ENCODE measurements at regions not wholly inside any gene's neighbourhood (a gene's known extent, or its start where the extent isn't known, plus 50 kb on each side); places are given as distances from the start of the nearest gene placed in this dataset.
"Not testable (repeated sequence)": the region's sequence is repeated elsewhere in the genome, so short reads cannot be mapped to it uniquely, and the experiment has no call there.

GRCh38 chr7:69052447-69052846, 545.8 kb upstream of the AUTS2 start:
- DNase-seq (ENCODE audit: low read depth in 4 of 4, low spot score in 3 of 4), result no peak

DNA sequence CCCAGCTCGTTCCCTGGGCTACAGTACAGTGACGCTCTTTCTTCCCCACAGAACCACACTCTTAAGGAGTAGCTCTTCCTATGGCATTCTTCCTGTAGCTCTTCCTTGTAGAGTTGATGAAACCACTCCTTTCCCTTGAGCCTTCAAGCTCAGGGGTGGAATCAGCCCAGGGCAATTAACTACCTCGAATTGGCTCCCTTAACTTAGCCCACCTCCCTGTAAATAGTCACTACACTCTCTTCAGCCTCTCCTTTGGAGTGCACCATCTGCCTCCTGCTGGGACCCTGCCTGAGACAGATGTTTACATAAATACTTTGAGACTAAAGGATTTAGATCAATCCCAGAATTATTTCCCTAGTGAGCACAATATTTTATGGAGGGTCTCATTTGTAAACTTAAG, 537.8 kb upstream of the AUTS2 start:
- no peak for DNase-seq (ENCODE audit: low read depth in 4 of 4, low spot score in 3 of 4)

DNA sequence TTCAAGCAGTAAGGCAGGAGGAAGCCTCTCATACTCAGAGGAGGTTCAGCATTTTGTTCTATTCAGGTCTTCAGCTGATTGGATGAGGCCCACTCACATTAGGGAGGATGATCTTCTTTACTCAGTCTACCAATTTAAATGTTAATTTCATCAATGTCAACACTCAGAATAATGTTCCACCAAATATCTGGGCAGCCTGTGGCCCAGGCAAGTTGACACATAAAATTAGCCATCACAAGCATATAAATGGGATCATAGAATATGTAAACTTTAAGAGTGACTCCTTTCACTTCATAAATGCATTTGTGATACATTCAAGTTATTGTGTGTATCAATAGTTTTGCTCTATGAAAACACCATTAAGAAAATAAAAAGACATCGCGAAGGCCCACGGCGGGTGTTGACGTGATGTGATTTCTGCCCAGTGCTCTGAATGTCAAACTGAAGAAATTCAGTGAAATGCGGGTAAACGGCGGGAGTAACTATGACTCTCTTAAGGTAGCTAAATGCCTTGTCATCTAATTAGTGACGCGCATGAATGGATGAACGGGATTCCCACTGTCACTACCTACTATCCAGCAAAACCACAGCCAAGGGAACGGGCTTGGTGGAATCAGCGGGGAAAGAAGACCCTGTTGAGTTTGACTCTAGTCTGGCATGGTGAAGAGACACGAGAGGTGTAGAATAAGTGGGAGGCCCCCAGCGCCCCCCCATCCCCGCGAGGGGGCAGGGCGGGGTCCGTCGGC, 536.1 kb upstream of the AUTS2 start:
- DNase-seq (ENCODE audit: low read depth in 4 of 4, low spot score in 3 of 4), result no peak

GRCh38 chr7:69067397-69067796, 530.9 kb upstream of the AUTS2 start:
- DNase-seq (ENCODE audit: low read depth in 4 of 4, low spot score in 3 of 4), result no peak

GRCh38 chr7:69070476-69070875, 527.8 kb upstream of the AUTS2 start:
- DNase-seq (ENCODE audit: low read depth in 4 of 4, low spot score in 3 of 4), result no peak

GRCh38 chr7:69076566-69076965, 521.7 kb upstream of the AUTS2 start:
- no peak for DNase-seq (ENCODE audit: low read depth in 4 of 4, low spot score in 3 of 4)

DNA sequence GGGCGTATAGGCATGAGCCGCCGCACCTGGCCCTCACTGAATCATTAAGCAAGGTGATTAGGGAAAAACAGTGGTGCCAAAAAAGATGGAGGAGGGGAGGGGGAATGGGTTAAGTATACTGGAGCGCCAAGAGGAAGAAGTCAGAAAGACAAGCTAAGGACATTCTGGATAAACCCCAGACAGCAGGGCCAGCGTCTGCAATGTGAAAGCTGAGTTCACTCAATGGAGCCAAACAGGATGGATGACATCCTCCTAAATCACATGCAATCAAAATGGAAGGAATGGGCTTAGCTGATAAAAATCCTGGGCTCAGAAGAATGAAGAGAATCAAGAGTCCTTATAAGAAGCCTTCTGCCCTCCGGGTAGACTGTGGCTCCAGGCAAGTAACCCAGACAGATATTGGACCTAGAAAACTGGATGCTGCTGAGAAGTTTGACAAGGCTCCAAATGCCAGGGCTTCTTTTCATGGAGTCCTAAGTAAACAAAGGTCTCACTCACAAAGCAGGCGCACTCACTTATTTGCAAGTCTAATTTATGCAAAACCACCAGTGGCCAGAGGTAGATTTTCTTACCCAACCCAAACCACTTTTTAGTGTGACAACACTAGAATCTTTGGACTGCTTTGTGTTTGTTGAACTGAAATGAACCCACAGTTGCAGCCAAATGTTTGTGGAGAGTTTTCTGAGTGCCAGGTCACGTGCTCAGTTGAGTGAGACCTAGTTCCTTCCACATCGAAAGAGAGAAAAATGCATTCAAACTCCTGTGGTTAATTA, 519.1 kb upstream of the AUTS2 start:
- DNase-seq (ENCODE audit: low read depth in 4 of 4, low spot score in 3 of 4), result no peak

DNA sequence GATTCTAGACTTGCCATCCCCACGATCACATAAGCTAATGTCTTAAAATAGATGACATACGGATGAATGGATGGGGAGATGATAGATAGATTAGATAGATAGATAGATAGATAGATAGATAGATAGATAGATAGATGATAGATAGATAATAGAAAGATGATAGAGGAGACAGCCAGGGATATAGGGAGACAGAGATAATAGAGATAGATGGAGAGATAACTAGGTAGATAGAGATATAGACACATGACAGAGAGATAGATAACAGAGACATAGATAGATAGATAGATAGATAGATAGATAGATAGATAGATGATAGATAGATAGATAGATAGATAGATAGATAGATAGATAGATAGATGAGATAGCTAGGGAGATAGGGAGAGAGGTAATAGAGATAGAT, 511.0 kb upstream of the AUTS2 start:
- DNase-seq (ENCODE audit: low read depth in 4 of 4, low spot score in 3 of 4), result not testable (repeated sequence)

DNA sequence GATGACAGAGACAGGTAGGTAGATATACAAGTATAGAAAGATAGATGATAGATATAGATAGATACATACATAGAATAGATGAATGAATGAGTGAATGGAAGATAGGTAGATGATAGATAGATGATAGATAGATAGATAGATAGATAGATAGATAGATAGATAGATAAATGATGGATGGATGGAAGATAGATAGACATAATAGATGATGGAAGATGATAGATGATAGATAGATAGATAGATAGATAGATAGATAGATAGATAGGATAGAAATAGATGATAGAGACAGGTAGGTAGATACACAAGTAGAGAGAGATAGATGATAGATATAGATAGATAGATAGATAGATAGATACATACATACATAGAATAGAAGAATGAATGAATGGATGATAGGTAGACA, 510.1 kb upstream of the AUTS2 start:
- no peak for DNase-seq (ENCODE audit: low read depth in 4 of 4, low spot score in 3 of 4)

- no peak for DNase-seq (ENCODE audit: low read depth in 4 of 4, low spot score in 3 of 4)
Observed at GRCh38 chr7:69090936-69091335, 507.3 kb upstream of the AUTS2 start.

DNA sequence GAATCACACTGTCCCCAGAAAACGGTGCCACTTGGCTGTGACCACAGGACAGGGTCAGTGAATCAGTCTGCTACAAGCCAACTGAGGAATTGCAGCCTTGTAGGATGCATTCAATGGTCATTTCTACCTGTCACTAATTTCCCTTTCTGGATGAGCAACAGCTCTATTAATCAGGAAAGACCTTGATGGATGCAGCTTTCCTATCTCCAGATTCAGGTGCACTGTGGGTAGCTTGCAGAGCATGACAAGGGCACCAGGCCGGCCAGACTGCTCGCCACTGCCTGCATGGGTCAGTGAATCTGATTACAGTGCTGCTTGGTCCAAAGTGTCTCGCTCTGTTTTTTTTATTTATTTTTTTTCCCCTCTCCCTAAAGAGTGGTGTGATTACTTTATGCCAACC, 506.8 kb upstream of the AUTS2 start:
- no peak for DNase-seq (ENCODE audit: low read depth in 4 of 4, low spot score in 3 of 4)

DNA sequence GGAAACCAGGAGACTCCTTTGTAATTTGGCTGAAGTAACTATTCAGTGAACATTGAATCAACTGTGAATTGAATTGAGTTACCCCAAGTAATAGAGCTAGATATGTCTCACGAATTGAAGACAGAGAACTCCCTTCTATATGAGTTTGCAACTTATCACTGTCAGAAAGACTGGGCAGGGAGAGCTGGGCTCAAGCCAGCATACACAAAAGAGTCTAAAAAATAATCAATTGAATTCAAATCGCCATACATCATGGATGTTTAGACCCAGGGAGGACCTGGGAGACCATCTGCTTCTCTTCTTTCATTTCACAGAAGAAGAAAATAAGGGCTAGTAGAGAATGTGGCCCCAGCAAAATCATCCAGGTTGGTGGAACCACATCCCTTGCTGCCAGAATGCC, 503.1 kb upstream of the AUTS2 start:
- DNase-seq (ENCODE audit: low read depth in 4 of 4, low spot score in 3 of 4), result no peak

DNA sequence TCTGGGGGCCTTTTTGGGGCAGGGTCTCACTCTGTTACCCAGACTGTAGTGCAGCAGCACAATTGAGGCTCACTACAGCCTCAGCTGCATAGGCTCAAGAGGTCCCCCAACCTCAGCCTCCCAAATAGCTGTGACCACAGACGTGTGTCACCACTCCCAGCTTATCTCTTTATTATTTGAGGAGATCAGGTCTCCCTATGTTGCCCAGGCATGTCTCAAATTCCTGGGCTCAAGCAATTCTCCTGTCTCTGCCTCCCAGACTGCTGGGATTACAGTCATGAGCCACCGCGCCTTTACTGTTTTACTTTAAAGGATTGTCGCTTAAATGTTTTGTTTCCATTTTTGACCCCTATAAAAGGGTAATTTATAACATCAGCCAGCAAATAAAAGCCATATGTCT, 502.6 kb upstream of the AUTS2 start:
- DNase-seq (ENCODE audit: low read depth in 4 of 4, low spot score in 3 of 4), result peak in 1 of 4 donors; percentile 1

DNA sequence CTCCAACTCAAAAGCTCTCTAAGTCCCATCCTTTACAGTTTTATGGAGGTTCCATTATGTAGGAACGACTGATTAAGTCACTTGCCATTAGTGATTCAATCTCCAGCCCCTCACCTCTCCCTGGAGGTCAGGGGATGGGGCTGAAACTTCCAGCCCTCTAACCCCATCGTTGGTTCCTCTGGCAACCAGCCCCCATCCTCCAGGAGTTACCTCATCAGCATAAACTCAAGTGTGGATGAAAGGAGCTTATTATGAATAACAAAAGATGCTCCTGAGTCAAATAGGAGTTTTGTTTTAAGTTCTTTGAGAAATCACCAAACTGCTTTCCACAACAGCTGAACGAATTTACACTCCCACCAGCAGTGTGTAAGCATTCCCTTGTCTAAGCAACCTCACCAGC, 494.3 kb upstream of the AUTS2 start:
- DNase-seq (ENCODE audit: low read depth in 4 of 4, low spot score in 3 of 4), result no peak

DNA sequence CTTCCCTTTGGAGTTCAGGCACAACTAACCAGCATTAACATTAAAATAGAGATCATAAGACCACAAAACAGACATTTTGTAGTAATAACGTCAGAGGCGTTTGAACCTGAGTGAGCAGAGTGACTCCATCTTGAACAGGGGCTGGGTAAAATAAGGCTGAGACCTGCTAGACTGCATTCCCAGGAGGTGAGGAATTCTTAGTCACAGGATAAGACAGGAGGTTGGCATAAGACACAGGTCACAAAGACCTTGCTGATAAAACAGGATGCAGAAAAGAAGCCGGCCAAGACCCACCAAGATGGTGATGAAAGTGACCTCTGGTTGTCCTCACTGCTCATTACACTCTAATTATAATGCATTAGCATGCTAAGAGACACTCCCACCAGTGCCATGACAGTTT, 493.2 kb upstream of the AUTS2 start:
- no peak for DNase-seq (ENCODE audit: low read depth in 4 of 4, low spot score in 3 of 4)

- no peak for DNase-seq (ENCODE audit: low read depth in 4 of 4, low spot score in 3 of 4)
Observed at GRCh38 chr7:69105981-69106380, 492.3 kb upstream of the AUTS2 start.

- not testable (repeated sequence) for DNase-seq (ENCODE audit: low read depth in 4 of 4, low spot score in 3 of 4)
Observed at GRCh38 chr7:69106449-69106848, 491.8 kb upstream of the AUTS2 start.

- not testable (repeated sequence) for DNase-seq (ENCODE audit: low read depth in 4 of 4, low spot score in 3 of 4)
Observed at GRCh38 chr7:69106946-69107345, 491.3 kb upstream of the AUTS2 start.

DNA sequence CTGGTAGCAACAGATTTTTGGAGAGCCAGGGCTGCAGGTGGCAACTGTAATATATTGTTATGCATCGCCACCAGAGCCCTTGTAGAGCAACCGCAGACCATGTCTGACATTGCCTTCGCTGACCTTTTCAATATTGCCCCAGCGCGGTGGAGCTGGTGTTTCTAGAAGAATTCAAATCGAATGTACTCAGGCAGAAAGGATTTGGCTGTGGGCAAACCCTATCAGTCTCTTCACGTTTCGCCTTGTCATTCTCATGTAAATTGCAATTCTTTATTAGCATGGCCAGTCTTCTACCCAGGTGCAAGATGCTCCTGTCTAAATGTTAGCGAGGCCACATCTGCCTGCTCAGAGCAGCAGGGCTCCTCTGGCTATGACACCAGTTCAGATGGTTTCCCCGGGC, 490.2 kb upstream of the AUTS2 start:
- no peak for DNase-seq (ENCODE audit: low read depth in 4 of 4, low spot score in 3 of 4)

GRCh38 chr7:69109246-69109645, 489.0 kb upstream of the AUTS2 start:
- DNase-seq (ENCODE audit: low read depth in 4 of 4, low spot score in 3 of 4), result no peak

GRCh38 chr7:69109879-69110278, 488.4 kb upstream of the AUTS2 start:
- no peak for DNase-seq (ENCODE audit: low read depth in 4 of 4, low spot score in 3 of 4)

GRCh38 chr7:69110450-69111050, 487.7 kb upstream of the AUTS2 start:
- no peak for DNase-seq (ENCODE audit: low read depth in 4 of 4, low spot score in 3 of 4)

Measured in left renal pelvis (tissue), 4 donors.